Stomach (tissue), 8 donors: ENCODE measurements at regions not wholly inside any gene's neighbourhood (a gene's known extent, or its start where the extent isn't known, plus 50 kb on each side); places are given as distances from the start of the nearest gene placed in this dataset.
A peak's percentile ranks its signal among the peaks of the same experiment; 100 is the strongest.
"Not testable (repeated sequence)": the region's sequence is repeated elsewhere in the genome, so short reads cannot be mapped to it uniquely, and the experiment has no call there.

Experiments used
- DNase-seq, 2 donors: peaks; one replicate each; pipeline versions ENCODE4 v3.0.0 to v3.0.0-alpha.2; 2013 to 2019
- H3K27ac ChIP-seq, 5 donors: fragments of 200-600 bp in 4 of 5; sonication (generic) in 4 of 5; one replicate each; pipeline ENCODE4 v1.5.1; 2013 to 2019; ENCODE audit warnings: mild to moderate bottlenecking in 1 of 5, moderate library complexity in 1 of 5
- H3K27me3 ChIP-seq, 3 donors: fragments of 200-600 bp; sonication (generic); one replicate each; pipeline ENCODE4 v1.5.1; 2017 to 2019; ENCODE audit warnings: mixed run types in 1 of 3
- H3K36me3 ChIP-seq, 4 donors: fragments of 200-600 bp; sonication (generic); 1 replicate in 3 of 4; 2 replicates in 1 of 4; pipeline ENCODE4 v1.5.1; 2016 to 2019
- H3K4me1 ChIP-seq, 4 donors: fragments of 200-600 bp; sonication (generic); one replicate each; pipeline ENCODE4 v1.5.1; 2016 to 2019
- H3K4me3 ChIP-seq, 4 donors: fragments of 200-600 bp; sonication (generic) in 3 of 4; one replicate each; pipeline ENCODE4 v1.5.1; 2016 to 2019; ENCODE audit warnings: mild to moderate bottlenecking in 1 of 4
- H3K9me3 ChIP-seq, 4 donors: fragments of 200-600 bp; sonication (generic); one replicate each; pipeline ENCODE4 v1.5.1; 2016 to 2019
- CTCF ChIP-seq, 7 experiments: fragments of 450-650 bp in 4 of 7; fragments of 200-600 bp in 3 of 7; sonication (generic) in 3 of 7; IDR thresholded peaks; one replicate each; pipeline ENCODE4 v1.5.1; 2016 to 2019; ENCODE audit warnings: antibody characterized with exemption in 7 of 7, control low read depth in 2 of 7, mild to moderate bottlenecking in 1 of 7
- EP300 ChIP-seq: sonication (generic); formaldehyde crosslinking; IDR thresholded peaks from one replicate; pipeline ENCODE4 v1.6.1; 2017; ENCODE audit warnings: antibody characterized with exemption
- POLR2A ChIP-seq, 4 donors: fragments of 450-650 bp; IDR thresholded peaks; one replicate each; pipeline ENCODE4 v1.6.1; 2016; ENCODE audit warnings: antibody characterized with exemption in 4 of 4, control low read depth in 2 of 4, mild to moderate bottlenecking in 1 of 4, moderate library complexity in 1 of 4
- POLR2AphosphoS5 ChIP-seq, 3 donors: sonication (generic); formaldehyde crosslinking; IDR thresholded peaks; one replicate each; pipeline ENCODE4 v1.6.1; 2016; ENCODE audit warnings: antibody characterized with exemption in 3 of 3
- WGBS, 5 donors: extraction: QIAGEN DNeasy Blood & Tissue Kit in 3 of 5; methylation state at CpG; one replicate each; pipeline versions ENCODE4 v1.1.5 to v1.1.7; 2013 to 2018; 5-methylcytosine and 5-hydroxymethylcytosine counted together
- intact Hi-C: fragments of 100-400 bp; cut with DNase I; formaldehyde crosslinking; loops from one replicate; pipeline ENCODE4 v1.15.1; 2023; ENCODE audit warnings: low total_unique reads
- small RNA-seq, 4 donors: library from RNA; depleted of rRNA; stranded (forward); fragments of <200 nt; gene quantifications; one replicate each; pipeline ENCODE3, GENCODE V24; 2016
- donor health status: healthy with polysubstance abuse.
- donor health status: Bipolar disorder and iron deficiency.
- donor health status: healthy.

- no peak overlapping the region for H3K27ac ChIP-seq
- peak; percentile 42 to 74 for DNase-seq
- H3K4me3 ChIP-seq = no peak overlapping the region
- no peaks in the 10 kb centered on the region for H3K9me3 ChIP-seq
- H3K36me3 ChIP-seq = no peaks in the 10 kb centered on the region
- intact Hi-C loops = no loop called here
- WGBS, 5 donors = 0 to 14% (median 4%) methylated on average over 1 of the region's 1 CpG
- H3K4me1 ChIP-seq = no peaks in the 10 kb centered on the region
- TF ChIP-seq CTCF (IDR thresholded peaks at IDR 0.05) = peak in 5 of 7 experiments; percentile 47 to 82 (median 72)
- TF ChIP-seq POLR2A (IDR thresholded peaks at IDR 0.05) = no peak
- H3K27me3 ChIP-seq = no peaks in the 10 kb centered on the region
Measured at GRCh38 chrX:106481341-106481740, 130.4 kb upstream of the RADX start.

- 43 to 56% (median 46%) methylated on average over 5 of the region's 5 CpGs for WGBS, 5 donors
- DNase-seq = no peak
- Histone ChIP-seq H3K9me3 (no peaks in the 10 kb centered on the region), H3K4me3 (no peak overlapping the region), H3K4me1 (no peaks in the 10 kb centered on the region), H3K36me3 (no peaks in the 10 kb centered on the region), H3K27me3 (no peaks in the 10 kb centered on the region), H3K27ac (no peak overlapping the region)
- no peak for TF ChIP-seq EP300
- TF ChIP-seq POLR2AphosphoS5 (IDR thresholded peaks at IDR 0.05) = peak in 1 of 3 donors; percentile 32
- intact Hi-C loops = no loop called here
Measured at GRCh38 chrX:106484233-106484632, 127.5 kb upstream of the RADX start.

GRCh38 chrX:106493210-106493816, 118.5 kb upstream of the RADX start:
- intact Hi-C loops, H3K36me3 ChIP-seq, H3K27me3 ChIP-seq, H3K9me3 ChIP-seq, H3K4me1 ChIP-seq, H3K4me3 ChIP-seq, H3K27ac ChIP-seq: not testable (repeated sequence)
- DNase-seq = peak; percentile 38 to 58
- 7 to 15% (median 14%) methylated on average over 5 of the region's 5 CpGs for WGBS, 5 donors

GRCh38 chrX:106499473-106499872, 112.3 kb upstream of the RADX start:
- no peak overlapping the region for H3K27ac ChIP-seq
- H3K4me1 ChIP-seq = no peaks in the 10 kb centered on the region
- intact Hi-C loops = no loop called here
- TF ChIP-seq CTCF (IDR thresholded peaks at IDR 0.05) (no peak), EP300 (no peak), POLR2AphosphoS5 (IDR thresholded peaks at IDR 0.05) (no peak), POLR2A (IDR thresholded peaks at IDR 0.05) (no peak)
- H3K27me3 ChIP-seq = no peaks in the 10 kb centered on the region
- DNase-seq = no peak
- H3K9me3 ChIP-seq = no peaks in the 10 kb centered on the region
- H3K4me3 ChIP-seq = no peak overlapping the region
- no peaks in the 10 kb centered on the region for H3K36me3 ChIP-seq

GRCh38 chrX:106510713-106511403, 100.9 kb upstream of the RADX start:
- Histone ChIP-seq H3K27me3 (no peaks in the 10 kb centered on the region), H3K4me3 (no peak overlapping the region), H3K27ac (no peak overlapping the region), H3K36me3 (no peaks in the 10 kb centered on the region), H3K4me1 (no peaks in the 10 kb centered on the region), H3K9me3 (no peaks in the 10 kb centered on the region)
- no peak for TF ChIP-seq EP300
- TF ChIP-seq CTCF (IDR thresholded peaks at IDR 0.05) = no peak
- no peak for TF ChIP-seq POLR2A (IDR thresholded peaks at IDR 0.05)
- no peak for TF ChIP-seq POLR2AphosphoS5 (IDR thresholded peaks at IDR 0.05)
- WGBS, 5 donors = 74 to 87% (median 85%) methylated on average over 1 of the region's 1 CpG
- intact Hi-C loops = no loop called here
- DNase-seq = no peak

Small RNAs in the stretch of these regions (small RNA-seq; reads per million reads assigned to genes)
- gene AL133271.1 (0 reads per million in 4 donors), gene RF00019 (0 reads per million in 4 donors)
